ENCODE measurements at regions not wholly inside any gene's neighbourhood (a gene's known extent, or its start where the extent isn't known, plus 50 kb on each side); places are given as distances from the start of the nearest gene placed in this dataset.

DNA sequence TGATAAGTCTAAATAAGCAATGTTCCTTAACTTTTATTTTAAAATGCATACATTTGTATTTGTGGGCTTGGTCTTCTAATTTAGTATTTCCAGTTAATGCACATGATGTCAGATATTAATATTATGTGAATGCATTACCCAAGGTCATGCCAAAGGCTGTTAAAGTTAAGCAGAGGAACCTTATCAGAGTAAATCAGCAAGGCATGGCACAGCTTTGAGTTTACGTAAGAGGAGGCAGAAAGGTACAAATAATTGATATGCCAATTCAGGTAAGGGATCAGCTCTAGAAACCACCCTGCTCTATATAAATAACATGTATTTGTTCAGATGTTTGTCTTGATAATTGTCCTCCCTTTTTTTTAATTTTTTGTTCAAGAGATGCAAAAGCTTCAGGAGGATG lies 64.5 kb upstream of the CHRM3 start:
- TF ChIP-seq, protein P1, sequence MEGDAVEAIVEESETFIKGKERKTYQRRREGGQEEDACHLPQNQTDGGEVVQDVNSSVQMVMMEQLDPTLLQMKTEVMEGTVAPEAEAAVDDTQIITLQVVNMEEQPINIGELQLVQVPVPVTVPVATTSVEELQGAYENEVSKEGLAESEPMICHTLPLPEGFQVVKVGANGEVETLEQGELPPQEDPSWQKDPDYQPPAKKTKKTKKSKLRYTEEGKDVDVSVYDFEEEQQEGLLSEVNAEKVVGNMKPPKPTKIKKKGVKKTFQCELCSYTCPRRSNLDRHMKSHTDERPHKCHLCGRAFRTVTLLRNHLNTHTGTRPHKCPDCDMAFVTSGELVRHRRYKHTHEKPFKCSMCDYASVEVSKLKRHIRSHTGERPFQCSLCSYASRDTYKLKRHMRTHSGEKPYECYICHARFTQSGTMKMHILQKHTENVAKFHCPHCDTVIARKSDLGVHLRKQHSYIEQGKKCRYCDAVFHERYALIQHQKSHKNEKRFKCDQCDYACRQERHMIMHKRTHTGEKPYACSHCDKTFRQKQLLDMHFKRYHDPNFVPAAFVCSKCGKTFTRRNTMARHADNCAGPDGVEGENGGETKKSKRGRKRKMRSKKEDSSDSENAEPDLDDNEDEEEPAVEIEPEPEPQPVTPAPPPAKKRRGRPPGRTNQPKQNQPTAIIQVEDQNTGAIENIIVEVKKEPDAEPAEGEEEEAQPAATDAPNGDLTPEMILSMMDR (IDR thresholded peaks at IDR 0.05; ENCODE audit: insufficient read depth, low read length, poor library complexity, severe bottlenecking), result no peak
- no peak for TF ChIP-seq EZH2phosphoT487 (conservative IDR thresholded peaks at IDR 0.05; ENCODE audit: low read length)
